Heart right ventricle (tissue), 16 donors: ENCODE measurements at regions not wholly inside any gene's neighbourhood (a gene's known extent, or its start where the extent isn't known, plus 50 kb on each side); places are given as distances from the start of the nearest gene placed in this dataset.

Experiments
- ATAC-seq, 8 donors: fragments of 200-7000 bp; cut with Tn5 transposase; one replicate each; pipeline ENCODE4 v1.9.1; 2020; ENCODE audit warnings: mild to moderate bottlenecking in 8 of 8, moderate library complexity in 8 of 8, moderate number of reproducible peaks in 1 of 8
- DNase-seq, 2 donors: peaks; one replicate each; pipeline ENCODE4 v3.0.0-alpha.2; 2020
- H3K27ac ChIP-seq, 10 donors: fragments of 200-600 bp; sonication (generic) in 2 of 10; one replicate each; pipeline versions ENCODE4 v1.5.0 to v1.8.0; 2020 to 2022; ENCODE audit warnings: mild to moderate bottlenecking in 3 of 10
- H3K27me3 ChIP-seq, 7 donors: fragments of 200-600 bp; one replicate each; pipeline ENCODE4 v1.8.0; 2021 to 2022; ENCODE audit warnings: mild to moderate bottlenecking in 2 of 7
- H3K36me3 ChIP-seq, 9 donors: fragments of 200-600 bp; sonication (generic) in 1 of 9; one replicate each; pipeline versions ENCODE4 v1.5.0 to v1.8.0; 2020 to 2022; ENCODE audit warnings: mild to moderate bottlenecking in 2 of 9
- H3K4me1 ChIP-seq, 9 donors: fragments of 200-600 bp; sonication (generic) in 1 of 9; one replicate each; pipeline versions ENCODE4 v1.5.0 to v1.8.0; 2020 to 2022; ENCODE audit warnings: mild to moderate bottlenecking in 4 of 9
- H3K4me3 ChIP-seq, 10 donors: fragments of 200-600 bp; sonication (generic) in 2 of 10; one replicate each; pipeline versions ENCODE4 v1.5.0 to v1.8.0; 2020 to 2022; ENCODE audit warnings: mild to moderate bottlenecking in 7 of 10, moderate library complexity in 2 of 10
- H3K9me3 ChIP-seq, 11 donors: fragments of 200-600 bp in 10 of 11; sonication (generic) in 2 of 11; one replicate each; pipeline versions ENCODE4 v1.5.0 to v1.8.0; 2013 to 2022; ENCODE audit warnings: mild to moderate bottlenecking in 2 of 11, control low read depth in 1 of 11, moderate library complexity in 1 of 11
- WGBS, 2 donors: extraction: QIAGEN DNeasy Blood & Tissue Kit; methylation state at CpG; one replicate each; pipeline ENCODE4 v1.1.7; 2013; ENCODE audit warnings: inconsistent platforms in 1 of 2; 5-methylcytosine and 5-hydroxymethylcytosine counted together
- intact Hi-C, 10 donors: fragments of 100-400 bp; cut with DNase I; formaldehyde crosslinking; loops; one replicate each; pipeline versions ENCODE4 v1.11.1 to v1.14.2; 2022
- TF ChIP-seq, protein P1 (sequence below), 9 donors: fragments of 200-600 bp; sonication (generic) in 2 of 9; IDR thresholded peaks; one replicate each; pipeline versions ENCODE4 v1.5.0 to v1.8.0; 2021 to 2022; ENCODE audit warnings: antibody characterized with exemption in 9 of 9, mild to moderate bottlenecking in 5 of 9, moderate library complexity in 1 of 9
- donor health status: Arrhythmogenic right ventricular cardiomyopathy.
- donor health status: ischemic (EF 13 %, LVEDD 7.1; RV severe dilation, severe dysfunction).
- donor health status: healthy with polysubstance abuse.
- donor health status: DM: no; HTN: yes; CAD: no.
- donor health status: DM: no; HTN: no; CAD: no.
- donor health status: ischemic (EF 25% LVEDD 6.9; RV normal size, moderate dysfunction).
- donor health status: ischemic (EF 25% LVEDD 5.7; RV mildly dilated, moderate dysfunction).
- donor health status: healthy.
- donor health status: DM: yes; HTN: yes; CAD: no.
- donor health status: Ischemic cardiomyopathy.
- donor health status: ischemic (EF 35%, LVEDD 5.7; RV mildly dilated, moderate dysfunction).
- donor health status: nonischemic (EF 11% LVEDD 7.7; RV severe dilation, severe dysfunction).
- donor health status: DM: yes; HTN: yes; CAD: no.
- donor health status: PGD.
- donor health status: ischemic (EF 29% LVEDD 5.4; RV normal size, mild dysfunction).
- donor health status: nonischemic (EF 23%, LVEDD 6.1; RV moderate dilation, normal function).

DNA sequence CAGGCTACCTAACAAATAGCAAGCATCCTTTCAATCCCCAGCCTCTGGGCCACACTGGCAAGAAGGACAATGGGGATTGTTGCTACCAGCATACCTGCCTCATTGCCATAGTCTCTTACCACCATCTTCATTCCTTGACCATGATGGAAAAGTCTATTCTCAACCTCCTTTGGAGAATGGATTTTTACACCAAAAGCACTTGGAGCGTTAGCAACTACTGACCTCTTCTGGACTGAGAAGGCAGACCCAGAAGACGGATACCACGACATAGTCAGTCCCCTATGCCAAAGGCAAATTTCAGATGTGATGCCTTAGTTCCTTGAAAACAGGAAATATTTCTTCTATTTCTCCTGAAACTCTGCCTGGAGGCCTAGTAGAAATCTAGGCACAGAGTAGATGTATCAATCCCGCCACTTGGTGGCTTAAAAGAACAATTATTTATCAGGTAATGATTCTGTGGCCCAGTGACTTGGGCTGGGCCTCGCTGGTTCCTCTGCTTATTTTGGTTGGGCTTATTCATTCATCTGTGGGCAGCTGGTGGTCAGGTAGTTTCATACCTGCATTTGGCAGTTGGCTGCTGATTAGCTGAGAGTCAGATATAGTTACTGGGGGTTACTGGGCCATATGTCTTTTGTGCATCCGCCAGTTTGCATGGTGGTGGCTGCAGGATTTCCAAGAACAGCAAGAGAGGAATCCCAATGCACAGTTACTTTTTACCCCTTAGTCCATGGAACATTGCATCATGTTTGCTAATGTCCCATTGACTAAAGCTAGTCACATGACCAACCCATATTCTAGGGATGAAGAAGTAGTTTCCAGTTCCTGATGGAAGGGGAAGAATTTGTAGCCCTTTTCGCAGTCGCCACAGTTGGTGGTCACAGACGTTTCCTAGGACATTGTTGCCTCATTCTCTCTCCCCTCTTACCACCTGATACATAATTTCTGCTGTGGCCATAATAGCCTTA lies 75.2 kb downstream of the DHCR7 start:
- DNase-seq: no peak
- Histone ChIP-seq H3K27me3 (peaks cover 0 to 33% (median 13%) of the 10 kb centered on the region in 7 donors), H3K36me3 (no peaks in the 10 kb centered on the region), H3K4me1 (no peaks in the 10 kb centered on the region), H3K4me3 (no peak overlapping the region), H3K27ac (no peak overlapping the region), H3K9me3 (no peaks in the 10 kb centered on the region)
- TF ChIP-seq, protein P1, sequence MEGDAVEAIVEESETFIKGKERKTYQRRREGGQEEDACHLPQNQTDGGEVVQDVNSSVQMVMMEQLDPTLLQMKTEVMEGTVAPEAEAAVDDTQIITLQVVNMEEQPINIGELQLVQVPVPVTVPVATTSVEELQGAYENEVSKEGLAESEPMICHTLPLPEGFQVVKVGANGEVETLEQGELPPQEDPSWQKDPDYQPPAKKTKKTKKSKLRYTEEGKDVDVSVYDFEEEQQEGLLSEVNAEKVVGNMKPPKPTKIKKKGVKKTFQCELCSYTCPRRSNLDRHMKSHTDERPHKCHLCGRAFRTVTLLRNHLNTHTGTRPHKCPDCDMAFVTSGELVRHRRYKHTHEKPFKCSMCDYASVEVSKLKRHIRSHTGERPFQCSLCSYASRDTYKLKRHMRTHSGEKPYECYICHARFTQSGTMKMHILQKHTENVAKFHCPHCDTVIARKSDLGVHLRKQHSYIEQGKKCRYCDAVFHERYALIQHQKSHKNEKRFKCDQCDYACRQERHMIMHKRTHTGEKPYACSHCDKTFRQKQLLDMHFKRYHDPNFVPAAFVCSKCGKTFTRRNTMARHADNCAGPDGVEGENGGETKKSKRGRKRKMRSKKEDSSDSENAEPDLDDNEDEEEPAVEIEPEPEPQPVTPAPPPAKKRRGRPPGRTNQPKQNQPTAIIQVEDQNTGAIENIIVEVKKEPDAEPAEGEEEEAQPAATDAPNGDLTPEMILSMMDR (IDR thresholded peaks at IDR 0.05): peak in 7 of 9 donors; percentile 1 to 40 (median 27)
- 73 to 74% methylated on average over 9 of the region's 9 CpGs for WGBS, 2 donors
- intact Hi-C loops: loop anchor here in 1 of 10 donors (2.0 kb wide), 1 partner anchor 286 kb away; no protein-coding TSS in a partner anchor
- peak in 1 of 8 donors; percentile 39 for ATAC-seq

DNA sequence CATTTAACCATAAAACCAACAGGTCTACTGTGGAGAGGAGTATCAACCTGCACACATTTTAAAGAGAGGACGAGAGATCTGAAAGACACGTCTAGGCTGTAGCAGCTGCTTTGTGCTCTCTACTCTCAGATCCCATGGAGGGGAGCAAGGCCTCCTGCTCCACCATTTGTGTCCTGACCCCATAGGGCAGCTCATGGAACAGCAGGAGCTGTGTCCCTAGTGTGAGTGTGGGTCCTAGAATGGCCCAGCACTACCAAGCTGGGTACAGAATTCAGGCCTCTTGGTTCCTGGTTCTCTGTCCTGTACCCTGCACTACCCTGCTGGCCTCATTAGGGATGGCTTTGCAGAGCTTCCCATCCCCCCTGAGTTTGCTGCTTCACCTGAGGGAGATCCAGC lies 76.5 kb downstream of the DHCR7 start:
- ATAC-seq (no peak), DNase-seq (no peak)
- H3K9me3 ChIP-seq: no peaks in the 10 kb centered on the region
- no peak overlapping the region for H3K4me3 ChIP-seq
- H3K4me1 ChIP-seq: no peaks in the 10 kb centered on the region
- H3K36me3 ChIP-seq: no peaks in the 10 kb centered on the region
- TF ChIP-seq, protein P1 (IDR thresholded peaks at IDR 0.05): no peak
- H3K27ac ChIP-seq: no peak overlapping the region
- intact Hi-C loops: loop anchor here in 1 of 10 donors (2.0 kb wide), 1 partner anchor 285 kb away; no protein-coding TSS in a partner anchor
- peaks cover 0 to 34% (median 13%) of the 10 kb centered on the region in 7 donors for H3K27me3 ChIP-seq
- 76 to 84% methylated on average over 2 of the region's 2 CpGs for WGBS, 2 donors

DNA sequence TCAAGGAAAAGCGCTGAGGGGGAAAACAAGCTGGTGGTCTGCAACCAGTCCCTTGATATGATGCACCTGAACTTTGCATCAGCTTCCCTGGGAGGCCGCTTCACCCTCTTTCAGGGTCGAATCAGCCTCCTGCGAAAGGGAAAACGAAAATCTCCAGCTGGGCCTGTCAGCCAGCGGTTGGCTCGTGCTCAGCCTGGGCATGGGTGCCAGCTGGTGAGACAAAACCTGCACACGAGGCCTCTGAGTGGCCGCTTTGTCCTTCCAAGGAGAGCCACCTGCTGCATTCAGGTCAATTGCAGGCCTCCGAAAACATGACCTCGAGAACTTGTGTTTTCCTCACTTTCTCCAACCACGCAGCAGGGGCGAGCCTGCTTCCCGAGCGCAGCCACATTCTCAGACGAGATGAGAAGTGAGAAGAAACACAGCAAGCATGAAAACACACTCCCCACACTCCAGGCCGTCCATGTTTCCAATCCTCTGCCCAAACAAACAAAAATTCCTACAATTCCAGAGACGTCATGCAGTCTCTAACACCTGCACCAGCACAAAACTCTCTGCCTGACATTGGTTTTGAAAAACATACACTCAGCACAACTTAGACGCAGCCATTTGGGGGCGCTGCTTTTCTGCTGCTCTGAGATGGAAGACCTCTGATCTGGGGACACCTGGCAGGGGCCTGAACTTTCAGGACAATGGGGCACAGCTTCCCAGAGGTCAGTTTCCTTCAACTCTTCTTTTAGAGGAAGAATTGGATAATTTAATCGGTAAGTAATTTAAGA lies 77.1 kb downstream of the DHCR7 start:
- TF ChIP-seq, protein P1 (IDR thresholded peaks at IDR 0.05): no peak
- H3K4me1 ChIP-seq: no peaks in the 10 kb centered on the region
- no peaks in the 10 kb centered on the region for H3K9me3 ChIP-seq
- ATAC-seq (no peak), DNase-seq (no peak)
- H3K4me3 ChIP-seq: no peak overlapping the region
- WGBS, 2 donors: 75% methylated on average over 21 of the region's 21 CpGs
- no peak overlapping the region for H3K27ac ChIP-seq
- H3K36me3 ChIP-seq: no peaks in the 10 kb centered on the region
- intact Hi-C loops: no loop called here
- peaks cover 0 to 32% (median 13%) of the 10 kb centered on the region in 7 donors for H3K27me3 ChIP-seq

DNA sequence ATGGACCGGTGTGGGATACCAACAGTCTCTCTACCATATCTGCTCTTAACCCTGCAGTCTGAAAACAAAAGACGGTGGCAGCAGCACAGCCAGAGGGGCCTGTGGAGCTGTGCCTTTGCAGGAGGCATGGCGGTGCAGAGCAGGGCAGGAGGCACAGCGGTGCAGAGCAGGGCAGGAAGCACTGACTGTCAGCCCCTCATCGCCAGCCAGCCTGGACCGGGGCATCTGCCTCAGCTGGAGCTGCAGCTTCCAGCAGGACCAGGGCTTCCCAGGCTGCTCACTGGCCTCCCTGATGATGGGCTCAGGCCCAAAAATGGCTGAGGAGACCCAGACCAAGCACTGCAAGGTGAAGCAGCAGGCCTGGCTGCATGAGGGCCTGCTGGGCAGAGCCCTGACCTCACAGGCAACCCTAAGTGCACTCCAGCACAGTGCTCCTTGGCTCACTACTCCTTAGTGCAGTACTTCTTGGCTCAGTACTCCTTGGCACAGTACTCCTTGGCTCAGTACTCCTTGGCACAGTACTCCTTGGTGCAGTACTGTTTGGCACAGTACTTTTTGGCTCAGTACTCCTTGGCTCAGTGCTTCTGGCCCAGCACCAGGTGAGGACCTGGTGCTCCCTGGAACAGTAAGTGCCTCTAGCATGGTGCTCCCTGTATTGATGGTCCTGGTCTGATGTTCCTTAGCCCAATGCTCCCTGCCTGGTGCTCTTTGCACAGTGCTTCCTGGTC lies 78.0 kb downstream of the DHCR7 start:
- no peaks in the 10 kb centered on the region for H3K36me3 ChIP-seq
- WGBS, 2 donors: 72 to 86% methylated on average over 6 of the region's 6 CpGs
- intact Hi-C loops: no loop called here
- H3K9me3 ChIP-seq: no peaks in the 10 kb centered on the region
- TF ChIP-seq, protein P1 (IDR thresholded peaks at IDR 0.05): no peak
- ATAC-seq (peak in 1 of 8 donors; percentile 23), DNase-seq (no peak)
- no peak overlapping the region for H3K4me3 ChIP-seq
- H3K27me3 ChIP-seq: peaks cover 0 to 29% (median 13%) of the 10 kb centered on the region in 7 donors
- H3K4me1 ChIP-seq: no peaks in the 10 kb centered on the region
- H3K27ac ChIP-seq: no peak overlapping the region
